K562 (cell line): ENCODE measurements at regions not wholly inside any gene's neighbourhood (a gene's known extent, or its start where the extent isn't known, plus 50 kb on each side); places are given as distances from the start of the nearest gene placed in this dataset.
A peak's percentile ranks its signal among the peaks of the same experiment; 100 is the strongest.

ENCODE experiments used
- ARID1B ChIP-seq: fragments of 450-650 bp; IDR thresholded peaks from 2 replicates; pipeline ENCODE4 v1.6.1; 2016; ENCODE audit warnings: antibody characterized with exemption, mild to moderate bottlenecking, inconsistent platforms
- ATF7 ChIP-seq: fragments of 450-650 bp; IDR thresholded peaks from 2 replicates; pipeline ENCODE4 v1.7.1; 2014; ENCODE audit warnings: mild to moderate bottlenecking, moderate library complexity
- BACH1 ChIP-seq: fragments of 200-800 bp; sonication (Bioruptor generic); IDR thresholded peaks from 2 replicates; pipeline ENCODE4 v1.6.1; 2016; ENCODE audit warnings: missing genetic modification characterization, missing compliant biosample characterization
- BDP1 ChIP-seq: IDR thresholded peaks from 3 replicates; pipeline ENCODE4 v1.6.1; 2011; ENCODE audit not compliant: insufficient read length, insufficient read depth
- CBFB ChIP-seq: sonication (generic); formaldehyde crosslinking; IDR thresholded peaks from 2 replicates; pipeline ENCODE4 v1.4.0; 2020; ENCODE audit warnings: mild to moderate bottlenecking, missing genetic modification reagents
- CXXC5 ChIP-seq: fragments of 250-450 bp; sonication (Bioruptor Pico); IDR thresholded peaks from 2 replicates; pipeline ENCODE4 v1.8.0; 2022; ENCODE audit warnings: inconsistent platforms, mild to moderate bottlenecking, moderate library complexity
- DPF2 ChIP-seq: fragments of 450-650 bp; IDR thresholded peaks from 2 replicates; pipeline ENCODE4 v1.6.1; 2016
- FOXM1 ChIP-seq, 2 experiments: fragments of 450-650 bp in 1 of 2; sonication (generic) in 1 of 2; formaldehyde crosslinking in 1 of 2; IDR thresholded peaks; 2 replicates each; pipeline versions ENCODE4 v1.6.1 to v1.9.0; 2017 to 2022; ENCODE audit warnings: low read depth in 2 of 2, mild to moderate bottlenecking in 2 of 2, missing genetic modification reagents in 1 of 2, moderate library complexity in 1 of 2
- HDAC1 ChIP-seq, 2 experiments: fragments of 450-650 bp; IDR thresholded peaks; 2 replicates each; pipeline ENCODE4 v1.6.1; 2016 to 2017; ENCODE audit warnings: inconsistent platforms in 1 of 2, mild to moderate bottlenecking in 1 of 2, moderate library complexity in 1 of 2
- KDM1A ChIP-seq, 2 experiments: fragments of 450-650 bp; IDR thresholded peaks; 2 replicates each; pipeline ENCODE4 v1.6.1; 2016; ENCODE audit warnings: mild to moderate bottlenecking in 2 of 2
- KLF16 ChIP-seq: IDR thresholded peaks from 2 replicates; pipeline ENCODE4 v1.6.1; 2016; ENCODE audit warnings: antibody characterized with exemption
- MEIS2 ChIP-seq: fragments of 450-650 bp; IDR thresholded peaks from 2 replicates; pipeline ENCODE4 v1.6.1; 2014; ENCODE audit warnings: mild to moderate bottlenecking; ENCODE audit not compliant: partially characterized antibody
- MTA2 ChIP-seq: fragments of 450-650 bp; IDR thresholded peaks from 2 replicates; pipeline ENCODE4 v1.6.1; 2016; ENCODE audit warnings: low read depth
- NBN ChIP-seq: fragments of 450-650 bp; IDR thresholded peaks from 2 replicates; pipeline ENCODE4 v1.6.1; 2016; ENCODE audit warnings: low read depth, mild to moderate bottlenecking
- NKRF ChIP-seq: fragments of 450-650 bp; IDR thresholded peaks from 2 replicates; pipeline ENCODE4 v1.6.1; 2016; ENCODE audit warnings: borderline replicate concordance
- NR4A1 ChIP-seq, 2 experiments: fragments of 250-450 bp in 1 of 2; fragments of 450-650 bp in 1 of 2; sonication (Bioruptor Pico) in 1 of 2; IDR thresholded peaks; 2 replicates each; pipeline versions ENCODE4 v1.4.0 to v1.6.1; 2016 to 2020; ENCODE audit warnings: mild to moderate bottlenecking in 2 of 2, missing compliant biosample characterization in 1 of 2, missing genetic modification characterization in 1 of 2, moderate library complexity in 1 of 2
- RAD51 ChIP-seq: fragments of 450-650 bp; IDR thresholded peaks from 2 replicates; pipeline ENCODE4 v1.7.1; 2016; ENCODE audit warnings: low read depth, mild to moderate bottlenecking, borderline replicate concordance
- SMARCC2 ChIP-seq: fragments of 450-650 bp; IDR thresholded peaks from 2 replicates; pipeline ENCODE4 v1.6.1; 2017; ENCODE audit warnings: antibody characterized with exemption, moderate library complexity, mild to moderate bottlenecking, low read depth
- SMARCE1 ChIP-seq: fragments of 450-650 bp; IDR thresholded peaks from 2 replicates; pipeline ENCODE4 v1.7.1; 2016; ENCODE audit warnings: mild to moderate bottlenecking
- SP1 ChIP-seq: sonication (generic); formaldehyde crosslinking; IDR thresholded peaks from 2 replicates; pipeline ENCODE4 v1.8.1; 2022; ENCODE audit warnings: mild to moderate bottlenecking, missing genetic modification reagents
- TCF3 ChIP-seq: sonication (generic); formaldehyde crosslinking; IDR thresholded peaks from 2 replicates; pipeline ENCODE4 v1.4.0; 2020; ENCODE audit warnings: mild to moderate bottlenecking, missing genetic modification reagents
- THRAP3 ChIP-seq: fragments of 450-650 bp; IDR thresholded peaks from 2 replicates; pipeline ENCODE4 v1.6.1; 2016; ENCODE audit warnings: mild to moderate bottlenecking, inconsistent platforms, borderline replicate concordance
- ZBTB26 ChIP-seq: fragments of 450-650 bp; formaldehyde crosslinking; IDR thresholded peaks from 2 replicates; pipeline ENCODE4 v1.4.0; 2022; ENCODE audit warnings: missing genetic modification characterization
- ZBTB7A ChIP-seq: IDR thresholded peaks from 2 replicates; pipeline ENCODE4 v1.6.1; 2011; ENCODE audit warnings: low read depth, mild to moderate bottlenecking, low read length, moderate library complexity, borderline replicate concordance; ENCODE audit not compliant: control insufficient read depth
- ZNF696 ChIP-seq: fragments of 250-450 bp; sonication (Bioruptor Pico); conservative IDR thresholded peaks from 2 replicates; pipeline ENCODE4 v1.4.0; 2020; ENCODE audit warnings: mild to moderate bottlenecking, moderate library complexity
- TF ChIP-seq, protein P1 (sequence below), 2 experiments: fragments of 450-650 bp; conservative IDR thresholded peaks; 2 replicates each; pipeline ENCODE4 v1.6.1; 2017; ENCODE audit warnings: mild to moderate bottlenecking in 2 of 2, moderate library complexity in 2 of 2

- TF ChIP-seq NKRF (no peak), SMARCE1 (peak; percentile 76; the same call in 1 of the 2 replicates), DPF2 (peak; percentile 81), MTA2 (peak; percentile 71), BACH1 (tag) (no peak), NR4A1 (CRISPR knock-in tag; IDR thresholded peaks at IDR 0.05) (no peak), NR4A1 (tag; IDR thresholded peaks at IDR 0.05) (peak; percentile 92), ZBTB7A (peak; percentile 53), RAD51 (no peak), KLF16 (peak; percentile 37; the same call in 1 of the 2 replicates), ARID1B (peak; percentile 93), CXXC5 (CRISPR knock-in tag) (0 out of 2 replicates have a peak, but pooled peaks have one; percentile 15), ZBTB26 (no peak), BDP1 (no peak), SP1 (CRISPR knock-in tag) (no peak), TCF3 (CRISPR knock-in tag) (peak; percentile 86), MEIS2 (peak; percentile 44), THRAP3 (no peak), FOXM1 (IDR thresholded peaks at IDR 0.05; ENCODE audit: low read depth) (peak; percentile 64), FOXM1 (CRISPR knock-in tag; IDR thresholded peaks at IDR 0.05; ENCODE audit: low read depth) (no peak), KDM1A (IDR thresholded peaks at IDR 0.05) (peak; percentile 76 to 82), ZNF696 (CRISPR knock-in tag) (no peak), HDAC1 (IDR thresholded peaks at IDR 0.05) (0 out of 4 replicates have a peak, but pooled peaks of 1 of the 2 experiments have one; percentile 39), SMARCC2 (peak; percentile 64; the same call in 1 of the 2 replicates), ATF7 (peak; percentile 19; the same call in 1 of the 2 replicates), CBFB (CRISPR knock-in tag) (no peak), NBN (peak; percentile 53; the same call in 1 of the 2 replicates)
- TF ChIP-seq, protein P1, sequence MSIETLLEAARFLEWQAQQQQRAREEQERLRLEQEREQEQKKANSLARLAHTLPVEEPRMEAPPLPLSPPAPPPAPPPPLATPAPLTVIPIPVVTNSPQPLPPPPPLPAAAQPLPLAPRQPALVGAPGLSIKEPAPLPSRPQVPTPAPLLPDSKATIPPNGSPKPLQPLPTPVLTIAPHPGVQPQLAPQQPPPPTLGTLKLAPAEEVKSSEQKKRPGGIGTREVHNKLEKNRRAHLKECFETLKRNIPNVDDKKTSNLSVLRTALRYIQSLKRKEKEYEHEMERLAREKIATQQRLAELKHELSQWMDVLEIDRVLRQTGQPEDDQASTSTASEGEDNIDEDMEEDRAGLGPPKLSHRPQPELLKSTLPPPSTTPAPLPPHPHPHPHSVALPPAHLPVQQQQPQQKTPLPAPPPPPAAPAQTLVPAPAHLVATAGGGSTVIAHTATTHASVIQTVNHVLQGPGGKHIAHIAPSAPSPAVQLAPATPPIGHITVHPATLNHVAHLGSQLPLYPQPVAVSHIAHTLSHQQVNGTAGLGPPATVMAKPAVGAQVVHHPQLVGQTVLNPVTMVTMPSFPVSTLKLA (conservative IDR thresholded peaks at IDR 0.05) = peak in 1 of 2 experiments; percentile 46; a peak in 2 of 4 replicates
These were observed 165.9 kb upstream of the VIPR2 start (continued) for GRCh38 chr7:159310457-159311171.
